GM19023 (cell line): ENCODE measurements at regions not wholly inside any gene's neighbourhood (a gene's known extent, or its start where the extent isn't known, plus 50 kb on each side); places are given as distances from the start of the nearest gene placed in this dataset.

ENCODE experiments used
- ATAC-seq: cut with Tn5 transposase; IDR thresholded peaks from one replicate; pipeline ENCODE4 v1.9.1; 2021; ENCODE audit warnings: mild to moderate bottlenecking, moderate library complexity; ENCODE audit not compliant: unreplicated experiment

DNA sequence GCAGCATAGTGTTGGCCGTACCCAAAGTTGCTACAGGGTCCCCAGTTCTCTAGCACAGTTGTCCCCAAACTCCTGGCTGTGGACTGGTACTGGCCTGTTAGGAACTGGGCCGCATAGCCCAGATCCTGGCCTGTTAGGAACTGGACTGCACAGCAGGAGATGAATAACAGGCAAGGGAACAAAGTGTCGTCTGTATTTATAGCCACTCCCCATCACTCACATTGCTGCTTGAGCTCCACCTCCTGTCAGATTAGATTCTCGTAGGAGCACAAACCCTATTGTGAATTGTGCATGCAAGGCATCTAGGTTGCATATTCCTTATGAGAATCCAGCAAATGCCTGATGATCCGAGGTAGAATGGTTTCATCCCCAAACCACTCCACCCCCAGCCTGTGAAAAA lies 604.0 kb upstream of the LMCD1 start:
- no peak for ATAC-seq

GRCh38 chr3:7913283-7913682 lies 588.3 kb upstream of the LMCD1 start:
- no peak for ATAC-seq

DNA sequence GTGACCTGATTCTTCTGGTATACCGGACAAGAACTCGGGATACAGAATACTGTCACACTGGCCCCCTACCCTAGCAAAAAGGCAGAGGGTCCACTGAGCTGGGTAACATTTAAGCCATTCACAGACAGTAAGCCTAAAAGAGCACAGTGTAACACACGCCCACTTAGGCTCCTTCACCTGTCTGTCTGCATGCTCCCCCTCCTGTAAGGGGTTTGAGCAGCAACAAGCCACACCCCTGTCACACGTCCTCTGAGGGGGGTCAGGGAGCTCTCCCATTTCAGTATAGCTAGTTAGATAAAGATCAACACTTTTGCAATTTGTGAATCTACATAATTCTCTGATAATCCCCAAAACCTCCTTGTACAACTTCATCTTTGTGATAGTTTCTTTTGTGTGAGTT lies 586.3 kb upstream of the LMCD1 start:
- ATAC-seq, result no peak

GRCh38 chr3:7917443-7918151 lies 584.0 kb upstream of the LMCD1 start:
- no peak for ATAC-seq

- ATAC-seq, result no peak
Measured at GRCh38 chr3:7920211-7920610, 581.4 kb upstream of the LMCD1 start.

DNA sequence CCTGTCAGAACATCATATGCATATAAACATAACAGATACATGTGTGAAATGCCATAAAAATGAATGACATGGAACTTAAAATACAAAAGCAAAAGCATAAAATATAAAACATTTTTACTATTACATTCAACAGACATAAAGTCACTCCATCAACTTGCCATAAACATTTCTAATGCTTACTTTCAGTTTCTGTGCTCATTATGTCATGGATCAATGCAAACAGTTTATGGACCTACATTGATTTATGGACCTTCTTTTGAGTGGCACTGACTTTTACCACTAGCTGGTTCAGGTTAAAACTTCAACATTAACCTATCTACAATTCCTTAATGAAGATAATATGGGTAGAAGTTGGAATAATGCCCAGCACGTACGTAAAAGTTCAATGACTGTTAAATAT lies 577.4 kb upstream of the LMCD1 start:
- ATAC-seq, result no peak

- no peak for ATAC-seq
Measured at GRCh38 chr3:7927015-7927414, 574.6 kb upstream of the LMCD1 start.

- no peak for ATAC-seq
Measured at GRCh38 chr3:7927864-7928263, 573.8 kb upstream of the LMCD1 start.

- ATAC-seq, result no peak
Measured at GRCh38 chr3:7929319-7929889, 572.2 kb upstream of the LMCD1 start.

DNA sequence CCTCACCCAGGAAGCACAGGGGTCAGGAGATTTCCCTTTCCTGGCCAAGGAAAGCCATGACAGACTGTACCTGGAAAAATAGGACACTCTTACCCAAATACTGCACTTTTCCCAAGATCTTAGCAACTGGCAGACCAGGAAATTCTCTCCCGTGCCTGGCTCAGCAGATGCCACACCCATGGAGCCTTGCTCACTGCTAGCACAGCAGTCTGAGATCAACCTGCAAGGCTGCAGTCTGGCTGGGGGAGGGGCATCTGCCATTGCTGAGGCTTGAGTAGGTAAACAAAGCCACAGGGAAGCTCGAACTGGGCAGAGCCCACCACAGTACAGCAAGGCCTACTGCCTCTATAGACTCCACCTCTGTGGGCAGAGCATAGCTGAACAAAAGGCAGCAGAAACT lies 567.3 kb upstream of the LMCD1 start:
- ATAC-seq, result no peak

DNA sequence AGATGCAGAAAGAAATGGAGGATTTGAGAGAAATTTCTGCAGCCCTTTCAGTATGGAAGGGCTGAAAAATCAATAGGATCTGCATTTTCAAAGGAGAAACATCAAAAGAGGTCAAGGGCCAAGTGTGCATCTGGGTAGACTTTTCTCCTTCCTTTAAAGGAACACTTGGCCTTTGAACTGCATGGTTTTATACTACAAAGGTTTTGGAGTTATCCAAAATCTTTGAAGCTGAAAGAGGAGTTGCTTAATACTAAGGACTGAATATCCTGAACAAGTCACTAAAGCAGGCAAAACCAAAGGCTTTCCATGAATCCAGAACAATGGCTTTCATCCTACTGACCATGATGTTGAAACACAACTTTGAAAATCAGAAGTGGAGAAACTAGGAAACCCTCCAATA lies 553.7 kb upstream of the LMCD1 start:
- no peak for ATAC-seq

- no peak for ATAC-seq
Measured at GRCh38 chr3:7950890-7951289, 550.7 kb upstream of the LMCD1 start.

DNA sequence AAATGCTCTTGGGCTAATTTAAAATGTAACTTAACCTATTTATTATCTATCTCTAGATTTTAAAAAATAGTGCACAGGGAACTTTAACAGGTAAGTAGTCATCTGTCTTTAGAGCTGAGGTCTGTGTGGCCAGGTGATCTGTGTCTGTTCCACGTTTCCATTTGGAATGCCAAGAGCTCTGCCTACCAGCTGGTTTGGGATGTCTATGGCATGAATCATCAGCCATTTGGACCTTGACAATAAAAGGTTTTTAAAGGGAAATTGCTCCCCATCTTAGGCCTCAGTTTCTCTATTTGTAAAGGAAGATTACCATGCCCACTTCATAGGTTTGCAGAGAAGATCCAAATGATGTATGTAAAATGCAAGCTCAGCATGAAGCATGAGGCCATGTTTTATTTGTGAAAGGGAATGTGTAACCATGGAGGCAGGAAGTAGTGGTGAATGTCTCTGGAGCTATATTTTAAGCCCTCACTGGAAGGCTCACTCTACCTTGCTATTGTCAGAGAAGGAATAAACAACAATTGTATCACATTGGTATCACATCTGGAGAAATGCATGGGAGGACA lies 548.1 kb upstream of the LMCD1 start:
- no peak for ATAC-seq

DNA sequence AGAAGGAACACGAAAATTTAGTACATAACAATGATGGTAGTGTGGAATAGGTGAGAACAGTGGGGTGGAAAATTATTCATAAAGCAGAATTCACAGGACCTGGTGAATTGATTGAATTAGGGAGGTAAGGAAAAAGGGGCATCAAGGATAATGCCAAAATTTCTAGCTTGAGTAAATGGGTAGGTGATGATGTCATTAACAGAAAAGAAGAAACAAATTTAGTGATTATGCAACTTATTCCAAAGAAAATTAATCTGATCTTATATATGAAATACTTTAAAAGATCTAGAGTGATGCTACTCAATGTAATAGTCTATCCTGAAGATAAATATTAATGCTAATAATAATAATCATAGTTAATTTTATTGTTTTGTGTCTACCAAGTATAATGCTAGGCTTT lies 544.6 kb upstream of the LMCD1 start:
- no peak for ATAC-seq

DNA sequence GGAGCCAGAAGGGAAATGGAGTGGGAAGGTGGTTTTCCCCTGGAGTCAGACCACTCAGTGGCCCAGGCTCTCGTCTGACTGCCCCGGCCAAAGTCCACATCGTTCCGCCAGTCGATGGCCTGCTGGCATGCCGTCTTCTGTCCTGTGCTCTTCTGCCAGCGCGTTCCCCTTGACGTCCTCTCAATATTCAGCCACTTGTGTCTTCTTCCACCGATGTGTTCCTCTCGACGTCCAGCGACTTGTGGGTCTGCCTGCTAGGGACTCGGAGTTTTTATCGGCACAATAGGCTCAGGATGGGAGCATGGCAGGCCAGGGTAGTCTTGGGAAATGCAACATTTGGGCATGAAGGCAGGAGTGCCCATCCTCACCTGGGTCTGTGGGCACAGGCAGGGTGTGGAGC lies 542.5 kb upstream of the LMCD1 start:
- no peak for ATAC-seq

DNA sequence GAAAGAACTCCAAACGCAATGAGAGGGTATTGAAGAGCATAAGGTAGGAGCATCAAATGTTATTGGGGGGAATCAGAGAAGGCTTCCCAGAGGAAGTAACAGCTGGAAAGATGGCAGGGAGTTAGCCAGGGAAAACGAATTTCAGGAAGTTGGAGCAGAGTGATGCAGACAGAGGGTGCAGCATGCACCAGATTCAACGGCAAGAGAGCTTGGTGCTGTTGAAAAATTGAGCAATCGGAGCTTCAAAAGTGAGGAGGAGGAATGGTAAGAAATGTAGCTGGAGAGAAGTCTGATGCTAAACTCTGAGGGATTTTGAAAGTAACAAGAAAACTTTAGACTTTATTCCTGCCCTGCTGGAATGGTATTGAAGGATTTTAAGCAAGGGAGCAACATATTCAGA lies 541.0 kb upstream of the LMCD1 start:
- no peak for ATAC-seq

- no peak for ATAC-seq
Measured at GRCh38 chr3:7962301-7962700, 539.3 kb upstream of the LMCD1 start.

DNA sequence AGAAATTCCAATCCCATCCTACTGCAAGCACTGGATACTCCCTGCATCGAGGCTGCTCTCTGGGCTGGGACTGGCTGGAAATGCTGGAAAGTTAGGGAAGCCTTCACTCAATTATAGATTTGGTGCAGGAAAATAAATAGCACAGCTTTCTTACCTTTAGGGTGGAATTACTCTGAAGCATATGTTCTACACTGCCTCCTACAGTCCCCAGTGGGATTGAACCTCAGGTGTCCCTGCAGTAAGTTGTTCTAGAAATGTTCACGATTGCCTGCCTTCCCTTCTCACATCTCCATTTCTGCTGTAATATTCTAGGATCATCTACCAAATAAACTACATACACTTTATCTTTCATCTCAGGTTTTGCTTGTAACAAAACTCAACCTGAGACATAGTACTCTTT lies 536.7 kb upstream of the LMCD1 start:
- ATAC-seq, result no peak

DNA sequence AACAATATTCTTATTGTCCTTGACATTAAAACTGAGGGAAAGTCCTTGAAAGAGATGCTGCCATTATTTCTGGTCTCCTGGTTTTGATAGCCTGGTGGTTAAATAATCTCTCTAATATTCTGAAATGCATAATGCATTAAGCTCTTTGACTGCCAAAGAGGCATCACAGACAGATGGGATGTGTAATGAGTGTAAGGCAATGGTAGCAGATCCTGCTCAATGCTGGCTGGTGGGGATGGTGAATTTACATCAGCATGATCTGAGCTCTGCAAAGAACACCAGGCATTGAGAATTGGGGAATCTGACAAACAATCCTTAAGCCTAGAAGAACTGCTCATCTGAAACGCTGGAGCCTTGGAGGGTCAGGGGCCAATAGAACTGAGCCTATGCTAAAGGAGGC lies 528.6 kb upstream of the LMCD1 start:
- ATAC-seq, result no peak

DNA sequence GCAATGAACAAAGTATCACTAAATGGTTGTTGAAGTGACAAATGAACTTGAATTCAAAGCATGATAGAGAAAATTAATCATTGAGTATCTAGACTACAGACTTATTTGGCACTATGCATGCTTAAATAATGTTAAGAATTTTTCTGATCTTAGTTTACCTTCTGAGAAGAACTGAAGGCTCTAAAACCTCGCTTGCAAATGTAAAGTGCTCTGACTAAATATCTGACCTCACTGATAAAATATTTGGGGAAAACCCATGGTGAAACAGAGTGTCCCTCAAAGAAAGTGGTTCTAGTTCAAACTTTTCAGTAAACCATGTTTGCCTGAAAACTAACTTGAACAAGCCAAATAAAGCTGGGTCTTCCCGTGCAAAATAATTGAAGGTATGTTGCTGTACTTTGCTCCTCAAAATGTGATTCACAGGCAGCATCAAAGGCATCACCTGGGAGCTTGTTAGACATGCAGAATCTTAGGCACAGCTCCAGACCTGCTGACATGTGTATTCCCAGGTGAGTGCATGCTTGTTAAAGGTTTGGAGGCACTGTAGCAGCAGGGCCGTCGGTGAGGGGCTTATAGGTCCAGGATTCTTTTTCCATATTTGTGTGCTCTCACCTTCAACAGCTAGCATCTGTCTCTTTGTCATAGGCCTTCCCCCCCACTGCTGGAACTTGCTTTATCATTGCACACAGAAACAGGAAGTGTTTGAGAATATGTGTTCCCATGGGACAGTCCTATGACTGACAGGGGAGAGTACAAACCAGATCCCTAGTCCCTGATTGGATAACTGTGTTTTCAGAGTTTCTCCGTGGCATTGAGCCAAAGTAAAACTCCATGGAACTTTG lies 524.2 kb upstream of the LMCD1 start:
- peak; percentile 60 for ATAC-seq

- ATAC-seq, result peak; percentile 51
Measured at GRCh38 chr3:7978087-7978422, 523.6 kb upstream of the LMCD1 start.

DNA sequence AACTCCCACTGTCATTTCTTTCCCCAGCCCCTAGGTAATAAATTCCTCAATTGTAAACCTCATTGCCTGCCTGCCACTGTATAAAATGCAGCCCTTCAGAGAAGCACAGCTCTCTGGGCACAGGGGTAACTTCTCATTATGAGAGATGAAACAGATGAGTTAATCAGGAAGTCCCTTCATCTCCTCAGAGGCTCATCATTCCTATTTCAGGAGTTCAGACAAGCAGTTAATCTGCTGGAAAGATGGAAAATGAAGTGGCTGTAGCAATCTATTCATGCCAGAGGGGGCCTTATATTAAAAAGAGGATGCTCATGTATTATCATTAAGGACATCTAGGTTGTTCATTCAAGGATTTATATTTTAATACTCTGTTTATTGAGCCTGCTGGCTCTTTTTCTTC lies 519.5 kb upstream of the LMCD1 start:
- ATAC-seq, result no peak
